ENCODE measurements at regions not wholly inside any gene's neighbourhood (a gene's known extent, or its start where the extent isn't known, plus 50 kb on each side); places are given as distances from the start of the nearest gene placed in this dataset.

GRCh38 chr5:146959360-146959759 lies 80.8 kb upstream of the PPP2R2B start:
- Histone ChIP-seq H3K4me1 (ENCODE audit: control insufficient read depth in 1 of 2, insufficient read depth in 2 of 2, low read length in 2 of 2) (no peaks in the 10 kb centered on the region), H3K23ac (ENCODE audit: low read length) (no peak overlapping the region), H2BK12ac (ENCODE audit: low read length) (no peak overlapping the region), H3K9me3 (ENCODE audit: insufficient read depth, low read depth, low read length) (no peaks in the 10 kb centered on the region), H3K4me3 (ENCODE audit: low read depth, low read length) (no peak overlapping the region), H3K18ac (ENCODE audit: low read length) (no peak overlapping the region), H3K4ac (ENCODE audit: low read depth, low read length) (no peak overlapping the region), H4K12ac (ENCODE audit: low read depth, low read length) (no peak overlapping the region), H3K27me3 (ENCODE audit: insufficient read depth, low read length) (no peaks in the 10 kb centered on the region), H3K27ac (ENCODE audit: low read depth, low read length) (no peak overlapping the region), H3K36me3 (ENCODE audit: control insufficient read depth in 1 of 2, insufficient read depth in 2 of 2, low read length in 2 of 2) (no peaks in the 10 kb centered on the region), H2AFZ (ENCODE audit: insufficient read depth, low read length, poor library complexity) (no peak overlapping the region), H3K79me1 (ENCODE audit: low read length) (no peaks in the 10 kb centered on the region), H2BK5ac (ENCODE audit: low read depth, low read length, poor library complexity) (no peak overlapping the region), H4K91ac (ENCODE audit: low read depth, low read length) (no peak overlapping the region), H3K79me2 (ENCODE audit: control insufficient read depth, insufficient read depth, low read length, poor library complexity) (no peaks in the 10 kb centered on the region), H3K4me2 (ENCODE audit: low read length) (no peak overlapping the region), H2AK5ac (ENCODE audit: low read length) (no peak overlapping the region), H2BK120ac (ENCODE audit: insufficient read depth, low read length, poor library complexity) (no peak overlapping the region), H3K9ac (ENCODE audit: low read length) (no peak overlapping the region), H4K8ac (ENCODE audit: low read depth, low read length) (no peak overlapping the region), H3K14ac (ENCODE audit: low read length) (no peak overlapping the region)
- no peak for DNase-seq

- Histone ChIP-seq H4K91ac (ENCODE audit: low read depth, low read length) (no peak overlapping the region), H3K79me1 (ENCODE audit: low read length) (no peaks in the 10 kb centered on the region), H3K36me3 (ENCODE audit: control insufficient read depth in 1 of 2, insufficient read depth in 2 of 2, low read length in 2 of 2) (no peaks in the 10 kb centered on the region), H3K79me2 (ENCODE audit: control insufficient read depth, insufficient read depth, low read length, poor library complexity) (no peaks in the 10 kb centered on the region), H2BK120ac (ENCODE audit: insufficient read depth, low read length, poor library complexity) (no peak overlapping the region), H3K27ac (ENCODE audit: low read depth, low read length) (no peak overlapping the region), H2AK5ac (ENCODE audit: low read length) (no peak overlapping the region), H3K27me3 (ENCODE audit: insufficient read depth, low read length) (no peaks in the 10 kb centered on the region), H4K12ac (ENCODE audit: low read depth, low read length) (no peak overlapping the region), H4K8ac (ENCODE audit: low read depth, low read length) (no peak overlapping the region), H3K14ac (ENCODE audit: low read length) (no peak overlapping the region), H3K9ac (ENCODE audit: low read length) (no peak overlapping the region), H3K9me3 (ENCODE audit: insufficient read depth, low read depth, low read length) (no peaks in the 10 kb centered on the region), H3K4me2 (ENCODE audit: low read length) (no peak overlapping the region), H3K23ac (ENCODE audit: low read length) (no peak overlapping the region), H2BK12ac (ENCODE audit: low read length) (no peak overlapping the region), H2AFZ (ENCODE audit: insufficient read depth, low read length, poor library complexity) (no peak overlapping the region), H3K4me1 (ENCODE audit: control insufficient read depth in 1 of 2, insufficient read depth in 2 of 2, low read length in 2 of 2) (no peaks in the 10 kb centered on the region), H3K4me3 (ENCODE audit: low read depth, low read length) (no peak overlapping the region), H3K4ac (ENCODE audit: low read depth, low read length) (no peak overlapping the region), H2BK5ac (ENCODE audit: low read depth, low read length, poor library complexity) (no peak overlapping the region), H3K18ac (ENCODE audit: low read length) (no peak overlapping the region)
- no CpG with 5 or more reads among the region's 1 CpG for whole genome bisulfite sequencing (ENCODE audit: extremely low coverage, insufficient coverage, insufficient read length)
- peak in 1 of 2 donors; percentile 5 for DNase-seq
Measured at GRCh38 chr5:146962801-146963355, 84.3 kb upstream of the PPP2R2B start.

- H4K12ac ChIP-seq (ENCODE audit: low read depth, low read length): no peak overlapping the region
- no peak overlapping the region for H3K4me3 ChIP-seq (ENCODE audit: low read depth, low read length)
- no peak overlapping the region for H3K9ac ChIP-seq (ENCODE audit: low read length)
- H3K36me3 ChIP-seq (ENCODE audit: control insufficient read depth in 1 of 2, insufficient read depth in 2 of 2, low read length in 2 of 2): no peaks in the 10 kb centered on the region
- H3K4me2 ChIP-seq (ENCODE audit: low read length): no peak overlapping the region
- H3K18ac ChIP-seq (ENCODE audit: low read length): no peak overlapping the region
- H4K8ac ChIP-seq (ENCODE audit: low read depth, low read length): no peak overlapping the region
- H3K9me3 ChIP-seq (ENCODE audit: insufficient read depth, low read depth, low read length): no peaks in the 10 kb centered on the region
- H3K79me2 ChIP-seq (ENCODE audit: control insufficient read depth, insufficient read depth, low read length, poor library complexity): no peaks in the 10 kb centered on the region
- no peak overlapping the region for H3K27ac ChIP-seq (ENCODE audit: low read depth, low read length)
- H4K91ac ChIP-seq (ENCODE audit: low read depth, low read length): no peak overlapping the region
- no peaks in the 10 kb centered on the region for H3K4me1 ChIP-seq (ENCODE audit: control insufficient read depth in 1 of 2, insufficient read depth in 2 of 2, low read length in 2 of 2)
- H3K79me1 ChIP-seq (ENCODE audit: low read length): no peaks in the 10 kb centered on the region
- no CpG with 5 or more reads among the region's 15 CpGs for WGBS (ENCODE audit: extremely low coverage, insufficient coverage, insufficient read length)
- peak; percentile 68 to 95 for DNase-seq
- no peak overlapping the region for H2BK5ac ChIP-seq (ENCODE audit: low read depth, low read length, poor library complexity)
- no peak overlapping the region for H2AK5ac ChIP-seq (ENCODE audit: low read length)
- H3K4ac ChIP-seq (ENCODE audit: low read depth, low read length): no peak overlapping the region
- H2BK12ac ChIP-seq (ENCODE audit: low read length): no peak overlapping the region
- H3K23ac ChIP-seq (ENCODE audit: low read length): no peak overlapping the region
- no peak overlapping the region for H3K14ac ChIP-seq (ENCODE audit: low read length)
- H2BK120ac ChIP-seq (ENCODE audit: insufficient read depth, low read length, poor library complexity): no peak overlapping the region
- no peaks in the 10 kb centered on the region for H3K27me3 ChIP-seq (ENCODE audit: insufficient read depth, low read length)
- H2AFZ ChIP-seq (ENCODE audit: insufficient read depth, low read length, poor library complexity): no peak overlapping the region
Measured at GRCh38 chr5:146965761-146966659, 87.5 kb upstream of the PPP2R2B start.

GRCh38 chr5:146967646-146968045 lies 89.1 kb upstream of the PPP2R2B start:
- H3K4me3 ChIP-seq (ENCODE audit: low read depth, low read length): no peak overlapping the region
- no peak overlapping the region for H3K27ac ChIP-seq (ENCODE audit: low read depth, low read length)
- no peak overlapping the region for H3K9ac ChIP-seq (ENCODE audit: low read length)
- no peak overlapping the region for H2BK5ac ChIP-seq (ENCODE audit: low read depth, low read length, poor library complexity)
- no peak overlapping the region for H3K23ac ChIP-seq (ENCODE audit: low read length)
- no peak overlapping the region for H4K8ac ChIP-seq (ENCODE audit: low read depth, low read length)
- H4K12ac ChIP-seq (ENCODE audit: low read depth, low read length): no peak overlapping the region
- H3K79me2 ChIP-seq (ENCODE audit: control insufficient read depth, insufficient read depth, low read length, poor library complexity): no peaks in the 10 kb centered on the region
- H4K91ac ChIP-seq (ENCODE audit: low read depth, low read length): no peak overlapping the region
- no peak overlapping the region for H2BK120ac ChIP-seq (ENCODE audit: insufficient read depth, low read length, poor library complexity)
- no peak for DNase-seq
- H2AK5ac ChIP-seq (ENCODE audit: low read length): no peak overlapping the region
- no peaks in the 10 kb centered on the region for H3K9me3 ChIP-seq (ENCODE audit: insufficient read depth, low read depth, low read length)
- no peak overlapping the region for H2BK12ac ChIP-seq (ENCODE audit: low read length)
- no peak overlapping the region for H2AFZ ChIP-seq (ENCODE audit: insufficient read depth, low read length, poor library complexity)
- H3K4me2 ChIP-seq (ENCODE audit: low read length): no peak overlapping the region
- H3K79me1 ChIP-seq (ENCODE audit: low read length): no peaks in the 10 kb centered on the region
- H3K4me1 ChIP-seq (ENCODE audit: control insufficient read depth in 1 of 2, insufficient read depth in 2 of 2, low read length in 2 of 2): no peaks in the 10 kb centered on the region
- no peaks in the 10 kb centered on the region for H3K27me3 ChIP-seq (ENCODE audit: insufficient read depth, low read length)
- no CpG with 5 or more reads among the region's 5 CpGs for WGBS (ENCODE audit: extremely low coverage, insufficient coverage, insufficient read length)
- H3K36me3 ChIP-seq (ENCODE audit: control insufficient read depth in 1 of 2, insufficient read depth in 2 of 2, low read length in 2 of 2): no peaks in the 10 kb centered on the region
- no peak overlapping the region for H3K4ac ChIP-seq (ENCODE audit: low read depth, low read length)
- H3K18ac ChIP-seq (ENCODE audit: low read length): no peak overlapping the region
- no peak overlapping the region for H3K14ac ChIP-seq (ENCODE audit: low read length)

All from trophoblast cell (in vitro differentiated cells and primary cell).